ENCODE measurements at regions not wholly inside any gene's neighbourhood (a gene's known extent, or its start where the extent isn't known, plus 50 kb on each side); places are given as distances from the start of the nearest gene placed in this dataset.

- Mint-ChIP-seq H3K4me3 (ENCODE audit: unreplicated experiment) (no peak overlapping the region), H3K9me3 (ENCODE audit: unreplicated experiment) (peaks cover 2% of the 10 kb centered on the region), H3K4me1 (ENCODE audit: low read depth, unreplicated experiment) (peaks cover 1% of the 10 kb centered on the region), H3K27me3 (ENCODE audit: unreplicated experiment) (peaks cover 3% of the 10 kb centered on the region), H3K36me3 (ENCODE audit: unreplicated experiment) (peaks cover 6% of the 10 kb centered on the region), H3K27ac (ENCODE audit: unreplicated experiment) (no peak overlapping the region)
- DNase-seq: no peak
- no peak for TF ChIP-seq CTCF (IDR thresholded peaks at IDR 0.05; ENCODE audit: partially characterized antibody, unreplicated experiment)
These were observed 63.4 kb downstream of the TAF11L14 start for GRCh38 chr5:17697671-17698070.

GRCh38 chr5:17709011-17709710 lies 74.9 kb downstream of the TAF11L14 start:
- Mint-ChIP-seq H3K9me3 (ENCODE audit: unreplicated experiment) (no peaks in the 10 kb centered on the region), H3K4me1 (ENCODE audit: low read depth, unreplicated experiment) (no peaks in the 10 kb centered on the region)
- TF ChIP-seq CTCF (IDR thresholded peaks at IDR 0.05; ENCODE audit: partially characterized antibody, unreplicated experiment): no peak

GRCh38 chr5:17713301-17713700 lies 79.0 kb downstream of the TAF11L14 start:
- Mint-ChIP-seq H3K27ac (ENCODE audit: unreplicated experiment) (no peak overlapping the region), H3K4me3 (ENCODE audit: unreplicated experiment) (no peak overlapping the region)

More at GRCh38 chr5:17709011-17709710, 74.9 kb downstream of the TAF11L14 start:
- no peak overlapping the region for H3K4me3 Mint-ChIP-seq (ENCODE audit: unreplicated experiment)
- H3K36me3 Mint-ChIP-seq (ENCODE audit: unreplicated experiment): peaks cover 4% of the 10 kb centered on the region
- no peaks in the 10 kb centered on the region for H3K27me3 Mint-ChIP-seq (ENCODE audit: unreplicated experiment)
- H3K27ac Mint-ChIP-seq (ENCODE audit: unreplicated experiment): no peak overlapping the region
- no peak for DNase-seq

GRCh38 chr5:17714186-17714585 lies 79.9 kb downstream of the TAF11L14 start:
- no peak for DNase-seq
- Mint-ChIP-seq H3K9me3 (ENCODE audit: unreplicated experiment) (no peaks in the 10 kb centered on the region), H3K27me3 (ENCODE audit: unreplicated experiment) (peaks cover 2% of the 10 kb centered on the region), H3K4me1 (ENCODE audit: low read depth, unreplicated experiment) (no peaks in the 10 kb centered on the region), H3K4me3 (ENCODE audit: unreplicated experiment) (no peak overlapping the region), H3K27ac (ENCODE audit: unreplicated experiment) (no peak overlapping the region), H3K36me3 (ENCODE audit: unreplicated experiment) (peaks cover 4% of the 10 kb centered on the region)
- TF ChIP-seq CTCF (IDR thresholded peaks at IDR 0.05; ENCODE audit: partially characterized antibody, unreplicated experiment): no peak

More at GRCh38 chr5:17713301-17713700, 79.0 kb downstream of the TAF11L14 start:
- DNase-seq: no peak
- Mint-ChIP-seq H3K36me3 (ENCODE audit: unreplicated experiment) (peaks cover 4% of the 10 kb centered on the region), H3K4me1 (ENCODE audit: low read depth, unreplicated experiment) (no peaks in the 10 kb centered on the region), H3K9me3 (ENCODE audit: unreplicated experiment) (no peaks in the 10 kb centered on the region), H3K27me3 (ENCODE audit: unreplicated experiment) (peaks cover 2% of the 10 kb centered on the region)
- TF ChIP-seq CTCF (IDR thresholded peaks at IDR 0.05; ENCODE audit: partially characterized antibody, unreplicated experiment): no peak

- H3K27me3 Mint-ChIP-seq (ENCODE audit: unreplicated experiment): peaks cover 5% of the 10 kb centered on the region
- TF ChIP-seq CTCF (IDR thresholded peaks at IDR 0.05; ENCODE audit: partially characterized antibody, unreplicated experiment): no peak
- DNase-seq: no peak
- peaks cover 4% of the 10 kb centered on the region for H3K9me3 Mint-ChIP-seq (ENCODE audit: unreplicated experiment)
- H3K4me3 Mint-ChIP-seq (ENCODE audit: unreplicated experiment): no peak overlapping the region
- peaks cover 17% of the 10 kb centered on the region for H3K4me1 Mint-ChIP-seq (ENCODE audit: low read depth, unreplicated experiment)
- no peak overlapping the region for H3K27ac Mint-ChIP-seq (ENCODE audit: unreplicated experiment)
- no peaks in the 10 kb centered on the region for H3K36me3 Mint-ChIP-seq (ENCODE audit: unreplicated experiment)
These were observed 85.3 kb downstream of the TAF11L14 start for GRCh38 chr5:17719592-17719991.

All from glutamatergic neuron (in vitro differentiated cells).